ENCODE measurements at regions not wholly inside any gene's neighbourhood (a gene's known extent, or its start where the extent isn't known, plus 50 kb on each side); places are given as distances from the start of the nearest gene placed in this dataset.

DNA sequence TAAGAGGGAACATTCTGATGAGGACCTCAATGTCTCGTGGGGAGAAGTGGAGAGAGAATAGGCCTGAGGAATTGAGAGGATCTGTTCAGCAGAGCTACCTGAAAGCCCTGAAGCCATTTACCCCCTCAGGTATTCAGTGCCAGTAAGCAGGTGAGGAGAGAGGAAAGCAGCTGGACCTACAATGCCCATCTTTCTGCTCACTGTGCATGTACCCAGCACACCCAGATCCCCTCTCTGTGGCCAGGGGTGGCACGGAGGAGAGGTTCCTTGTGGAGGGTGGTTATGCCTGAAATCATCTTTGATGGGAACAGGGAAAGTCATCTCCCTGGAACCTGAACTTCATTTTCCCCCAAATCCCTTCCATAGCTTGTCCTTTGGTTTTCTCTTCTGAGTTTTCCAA, 277.8 kb upstream of the B3GAT1 start:
- DNase-seq (ENCODE audit: low read depth in 2 of 2), result no peak

DNA sequence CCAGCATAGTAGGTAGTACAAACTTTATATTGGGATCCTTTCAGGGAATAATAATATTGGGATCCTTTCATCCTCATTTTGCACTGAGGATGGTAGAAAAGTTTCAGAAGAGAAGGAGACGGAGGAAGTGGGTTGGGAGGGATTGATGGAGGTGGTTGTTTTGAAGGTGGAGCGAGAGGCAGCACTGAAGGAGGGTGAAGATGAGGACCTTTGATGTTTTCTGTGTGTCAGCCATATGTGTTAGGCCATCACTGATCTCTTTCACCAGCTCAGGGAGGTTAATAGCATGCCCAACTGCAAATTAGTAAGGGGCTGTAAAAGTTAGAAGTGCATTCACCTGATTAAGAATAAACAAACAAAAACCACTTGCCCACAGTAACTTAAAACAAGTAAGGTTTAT, 275.5 kb upstream of the B3GAT1 start:
- no peak for DNase-seq (ENCODE audit: low read depth in 2 of 2)

DNA sequence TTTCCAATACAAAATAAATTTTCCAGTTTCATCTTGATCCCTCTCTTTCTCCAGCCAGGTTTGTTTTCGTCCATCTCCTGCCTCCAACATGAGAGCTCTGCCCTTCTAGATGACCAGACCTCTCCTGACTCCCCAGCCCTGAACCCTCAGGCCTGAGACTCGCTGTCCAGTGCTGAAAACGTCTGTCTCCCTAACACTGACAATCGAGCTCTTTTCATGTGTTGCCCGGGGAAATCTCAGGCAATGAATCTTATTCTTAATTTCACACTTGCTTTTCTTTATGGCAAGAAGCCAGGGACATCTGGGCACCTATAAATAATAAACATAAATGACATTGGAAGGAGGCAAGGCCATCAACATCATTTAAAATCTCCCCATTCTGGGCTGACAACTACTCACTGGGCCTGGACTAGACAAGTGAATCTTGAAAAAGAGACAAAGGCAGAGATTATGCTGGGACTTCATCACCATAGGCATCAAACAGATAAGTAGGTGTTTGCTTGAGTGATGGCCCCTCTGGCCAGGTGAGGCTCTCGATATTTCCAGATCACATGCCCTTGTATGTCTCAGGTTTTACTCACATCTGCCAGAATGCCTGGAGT, 274.5 kb upstream of the B3GAT1 start:
- no peak for DNase-seq (ENCODE audit: low read depth in 2 of 2)

DNA sequence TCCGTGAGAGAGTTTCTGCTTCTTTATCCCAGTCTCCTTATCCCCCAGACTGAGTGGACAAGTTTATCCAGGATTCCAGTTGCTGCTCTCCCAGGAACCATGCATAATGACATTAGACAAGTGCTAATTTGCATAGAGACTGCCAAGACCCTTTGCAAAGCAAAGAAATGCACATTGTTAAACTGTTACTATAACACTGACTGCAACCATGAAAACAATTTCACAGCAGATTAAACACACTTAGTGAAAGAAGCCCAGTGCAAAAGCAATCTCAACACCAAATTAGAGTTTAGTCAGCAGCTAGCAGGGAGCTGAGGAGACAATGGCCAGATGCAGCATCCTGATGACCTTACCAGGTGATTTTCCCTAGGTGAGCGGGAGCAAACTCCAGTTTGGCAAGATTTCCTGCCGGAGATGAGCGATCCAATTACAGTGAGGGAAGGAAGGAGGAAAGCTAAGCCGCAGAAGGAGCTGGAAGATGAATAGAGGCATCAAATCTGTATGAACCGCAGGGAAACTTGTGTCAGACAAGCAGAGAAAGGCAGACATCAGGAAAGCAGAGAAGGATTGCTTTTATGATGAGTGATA, 273.8 kb upstream of the B3GAT1 start:
- DNase-seq (ENCODE audit: low read depth in 2 of 2), result no peak

DNA sequence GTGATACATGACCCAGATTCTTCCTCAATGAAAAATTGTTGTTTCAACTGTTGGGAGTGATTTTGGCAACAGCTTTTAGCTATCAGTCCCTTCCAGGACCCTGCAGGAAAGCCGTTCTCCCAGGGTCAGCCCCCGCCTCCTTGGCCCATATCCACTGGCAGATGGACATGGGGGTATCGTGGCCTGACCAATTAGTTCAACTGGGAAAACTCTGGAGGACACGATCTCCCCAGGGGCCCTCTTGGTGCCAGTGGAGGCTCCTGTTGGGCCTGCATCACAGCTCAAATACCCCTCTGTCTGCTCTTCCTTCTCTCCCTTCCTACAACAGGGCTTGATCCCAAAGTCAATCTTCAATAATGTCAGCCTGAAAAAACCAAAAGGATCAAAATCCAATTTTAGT, 272.5 kb upstream of the B3GAT1 start:
- no peak for DNase-seq (ENCODE audit: low read depth in 2 of 2)

DNA sequence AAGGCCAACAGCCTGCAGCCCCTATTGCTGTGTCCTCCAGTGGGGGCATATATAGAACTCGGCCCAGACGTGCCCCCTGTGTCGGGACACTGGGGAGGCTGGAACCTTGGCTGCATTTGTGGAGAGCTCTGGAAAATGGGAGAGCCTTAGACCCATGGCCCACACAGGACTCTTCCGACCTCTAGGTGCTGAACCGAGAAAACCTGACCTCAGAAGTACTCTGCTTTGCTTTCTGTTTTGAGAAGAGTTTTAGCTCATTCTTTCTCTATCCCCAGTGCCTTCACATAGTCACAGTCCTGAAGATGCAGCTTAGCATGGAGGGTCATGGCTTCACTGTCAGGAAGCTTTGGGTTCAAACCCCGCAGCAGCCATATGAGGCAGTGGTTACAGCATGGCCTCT, 271.8 kb upstream of the B3GAT1 start:
- no peak for DNase-seq (ENCODE audit: low read depth in 2 of 2)

DNA sequence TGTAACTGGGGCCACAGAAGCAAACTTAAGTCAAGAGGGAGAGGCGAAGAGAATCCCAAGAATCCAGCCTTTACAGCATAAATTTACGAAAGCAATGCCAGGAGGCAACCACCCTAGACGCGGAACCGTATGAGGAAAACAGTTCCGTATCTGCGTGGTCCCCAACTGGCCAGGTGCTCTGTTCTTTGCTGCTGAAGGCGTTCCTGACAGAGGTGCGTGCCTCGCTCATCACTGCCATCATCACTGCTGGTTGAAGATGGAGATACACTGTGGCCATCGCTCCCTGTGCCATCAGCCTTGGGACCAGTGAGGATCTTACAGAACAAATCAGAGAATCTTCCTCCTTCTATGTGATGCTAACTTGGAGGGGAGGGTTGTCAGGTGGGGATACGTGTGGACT, 270.5 kb upstream of the B3GAT1 start:
- no peak for DNase-seq (ENCODE audit: low read depth in 2 of 2)

DNA sequence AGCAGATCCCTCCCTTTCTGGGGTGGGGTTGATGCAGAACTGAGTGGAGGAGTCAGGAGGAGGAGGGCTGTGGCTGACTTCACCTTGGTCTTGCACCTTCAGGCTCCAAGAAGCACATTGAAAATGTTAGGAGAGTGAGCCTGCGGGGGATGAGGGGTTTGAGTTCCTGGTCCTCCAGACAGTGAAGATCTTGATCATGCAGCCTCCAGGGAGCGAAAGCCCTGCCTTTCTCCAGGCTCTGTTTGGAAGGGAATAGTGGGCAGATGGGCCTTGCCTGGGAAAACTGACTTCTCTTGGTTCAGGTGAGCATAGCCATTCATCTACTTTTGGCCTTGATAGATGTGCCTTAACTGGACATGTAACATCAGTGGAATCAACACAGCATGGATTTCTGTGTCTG, 267.6 kb upstream of the B3GAT1 start:
- no peak for DNase-seq (ENCODE audit: low read depth in 2 of 2)

DNA sequence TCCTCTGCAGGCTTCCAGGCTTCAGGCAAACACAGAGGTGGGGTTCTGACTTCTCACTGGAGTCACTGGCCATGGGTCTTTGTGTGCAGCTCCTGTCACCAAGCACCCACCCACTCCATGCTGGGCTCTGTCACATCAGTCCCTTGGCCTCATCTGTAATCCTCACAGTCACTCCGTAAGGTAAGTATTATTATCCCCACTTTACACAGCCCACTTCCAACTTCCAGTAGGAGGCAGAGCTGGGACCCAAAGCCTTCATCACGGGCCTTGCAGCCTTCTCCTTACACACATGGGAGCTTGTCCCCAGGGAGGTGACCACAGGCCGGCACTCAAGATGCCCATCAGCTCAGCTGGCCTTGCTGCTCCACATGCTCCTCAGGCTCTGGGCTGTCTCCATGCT, 266.7 kb upstream of the B3GAT1 start:
- DNase-seq (ENCODE audit: low read depth in 2 of 2), result no peak

DNA sequence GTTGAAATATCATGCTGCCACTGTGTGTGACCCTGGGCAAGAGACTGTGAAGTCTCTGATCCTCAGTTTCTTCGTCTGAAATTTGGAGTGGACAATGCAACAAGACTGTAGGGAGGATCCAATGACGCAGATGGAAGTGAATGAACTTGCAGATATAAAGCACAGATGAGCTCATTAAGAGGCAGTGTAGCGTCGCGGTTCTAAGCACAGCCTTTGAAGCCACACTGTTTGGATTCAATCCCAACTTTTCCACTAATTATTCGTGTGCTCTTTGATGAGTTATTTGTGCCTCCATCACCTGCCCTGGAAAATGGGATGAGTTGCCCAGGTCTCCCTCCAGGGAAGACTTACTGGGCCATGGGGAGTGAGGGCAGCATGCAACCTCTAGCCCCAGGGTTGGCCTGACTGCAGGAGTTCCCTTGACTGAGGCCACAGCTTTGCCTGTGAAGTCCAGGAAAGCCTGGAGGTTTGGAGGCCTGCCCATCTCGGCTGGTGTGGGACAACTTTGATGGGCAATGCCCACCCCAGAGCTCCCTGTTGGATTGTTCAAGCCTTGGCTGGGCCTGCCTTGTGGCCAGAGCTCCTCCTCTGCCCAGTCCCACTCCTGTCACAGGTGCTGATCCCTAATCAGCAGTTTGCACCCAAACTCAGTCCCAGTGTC, 266.0 kb upstream of the B3GAT1 start:
- no peak for DNase-seq (ENCODE audit: low read depth in 2 of 2)

DNA sequence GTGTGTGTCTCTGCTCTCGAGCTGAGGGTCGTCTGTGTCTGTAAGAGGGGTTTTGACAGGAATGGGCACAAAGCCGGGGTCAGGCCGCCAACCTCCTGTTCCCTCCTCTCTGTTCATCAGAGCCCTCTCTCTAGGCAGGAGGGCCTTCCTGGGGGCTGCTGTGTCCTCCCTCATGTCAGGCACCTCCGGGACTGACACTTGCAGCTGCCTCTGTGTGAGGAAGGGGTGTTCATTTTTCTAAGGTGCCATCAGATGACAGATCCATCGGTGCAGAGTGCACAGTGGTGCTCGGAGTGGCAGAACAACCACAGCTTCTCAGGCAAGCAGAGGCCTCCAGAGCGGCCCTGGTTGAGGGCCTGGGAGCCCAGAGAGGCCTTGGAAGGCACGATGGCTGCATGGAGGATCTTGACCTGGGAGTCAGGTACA, 265.4 kb upstream of the B3GAT1 start:
- DNase-seq (ENCODE audit: low read depth in 2 of 2), result no peak

DNA sequence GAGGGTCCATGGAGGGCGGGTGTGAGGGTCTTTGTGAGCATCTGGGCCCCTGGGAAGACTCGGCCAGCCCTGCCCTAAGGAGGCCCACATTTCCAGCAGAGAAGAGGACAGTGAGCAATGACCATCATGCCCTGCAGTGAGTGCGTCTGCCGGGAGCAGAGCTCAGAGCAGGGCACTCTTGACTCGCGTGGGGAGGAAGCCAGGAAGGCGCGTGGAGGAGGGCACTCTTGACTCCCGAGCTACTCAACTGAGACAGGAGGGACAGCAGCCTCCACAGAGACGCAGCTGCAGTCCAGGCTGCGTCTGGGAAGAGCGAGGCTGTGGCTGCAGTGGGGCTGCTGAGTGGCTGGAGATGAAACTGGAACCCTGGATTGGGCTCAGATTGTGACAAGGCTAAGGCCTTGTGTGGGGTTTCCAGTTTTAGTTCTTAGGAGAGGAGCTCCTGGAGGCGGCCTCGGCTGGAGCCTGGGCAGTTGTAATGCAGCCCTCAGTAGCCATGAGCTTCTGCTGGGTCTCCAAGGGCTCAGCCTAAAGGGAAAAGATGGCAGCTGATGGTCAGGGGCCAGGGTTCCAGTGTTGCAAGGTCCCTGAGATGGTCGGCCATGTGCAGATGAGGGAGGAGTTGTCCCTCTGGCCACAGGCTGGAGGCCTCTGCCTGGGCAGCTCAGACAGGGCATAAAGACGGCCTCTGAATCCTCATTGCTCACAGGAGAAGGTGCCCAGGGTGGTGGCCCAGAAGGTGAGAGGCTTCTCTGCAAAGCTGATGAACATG, 264.7 kb upstream of the B3GAT1 start:
- DNase-seq (ENCODE audit: low read depth in 2 of 2), result no peak

DNA sequence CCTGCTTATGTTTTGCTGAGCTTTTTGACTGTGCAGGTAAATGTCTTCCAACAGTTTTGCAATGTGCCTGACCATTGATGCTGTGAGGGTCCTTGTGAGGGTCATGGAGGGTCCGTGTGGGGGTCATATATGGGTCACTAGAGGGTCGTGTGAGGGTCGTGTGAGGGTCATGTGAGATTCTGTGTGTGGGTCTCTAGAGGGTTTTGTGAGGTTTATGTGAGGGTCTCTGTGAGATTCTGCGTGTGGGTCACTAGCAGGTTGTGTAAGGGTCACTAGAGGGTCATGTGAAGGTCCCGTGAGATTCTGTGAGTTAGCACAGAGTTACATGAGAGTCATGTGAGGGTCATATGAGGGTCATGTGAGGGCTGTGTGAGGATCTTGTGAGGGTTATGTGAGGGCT, 263.9 kb upstream of the B3GAT1 start:
- DNase-seq (ENCODE audit: low read depth in 2 of 2), result no peak

DNA sequence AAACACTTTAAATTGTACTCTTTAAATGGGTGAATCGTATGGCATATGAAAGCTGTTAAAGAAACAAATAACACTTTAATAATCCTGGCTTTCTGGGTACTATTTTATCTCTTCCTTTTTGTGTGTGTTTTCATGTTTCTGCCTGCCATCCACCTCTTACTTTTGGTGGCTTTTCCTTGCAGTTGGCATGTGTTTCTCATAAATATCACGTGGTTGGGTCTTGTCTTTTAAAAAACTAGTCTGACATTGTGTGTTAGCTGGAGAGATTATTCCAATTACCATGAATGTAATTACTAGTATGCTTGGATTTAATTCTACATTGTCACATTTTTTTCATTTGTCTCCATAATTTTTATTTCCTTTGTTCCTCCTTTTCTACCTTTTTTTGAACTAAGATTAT, 262.9 kb upstream of the B3GAT1 start:
- no peak for DNase-seq (ENCODE audit: low read depth in 2 of 2)

DNA sequence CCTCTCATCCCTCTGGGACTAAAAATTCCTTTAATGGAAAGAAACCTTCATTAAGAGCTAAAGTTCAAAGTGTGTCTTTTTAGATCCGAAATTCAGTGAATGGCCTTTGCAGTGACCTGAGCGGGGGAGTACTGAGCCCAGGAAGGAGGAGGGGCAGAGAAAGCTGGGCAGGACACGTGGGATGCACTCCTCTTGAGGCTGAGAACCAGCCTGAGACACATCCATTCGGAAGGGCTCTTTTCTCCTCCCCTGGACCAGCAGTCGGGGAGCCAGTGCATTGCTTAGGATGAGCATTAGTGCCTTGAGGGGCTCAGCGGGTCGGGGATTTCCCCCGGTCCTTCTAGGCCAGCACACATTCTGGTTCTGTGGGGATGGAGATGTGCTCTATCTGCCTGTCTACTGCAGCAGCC, 258.9 kb upstream of the B3GAT1 start:
- no peak for DNase-seq (ENCODE audit: low read depth in 2 of 2)

DNA sequence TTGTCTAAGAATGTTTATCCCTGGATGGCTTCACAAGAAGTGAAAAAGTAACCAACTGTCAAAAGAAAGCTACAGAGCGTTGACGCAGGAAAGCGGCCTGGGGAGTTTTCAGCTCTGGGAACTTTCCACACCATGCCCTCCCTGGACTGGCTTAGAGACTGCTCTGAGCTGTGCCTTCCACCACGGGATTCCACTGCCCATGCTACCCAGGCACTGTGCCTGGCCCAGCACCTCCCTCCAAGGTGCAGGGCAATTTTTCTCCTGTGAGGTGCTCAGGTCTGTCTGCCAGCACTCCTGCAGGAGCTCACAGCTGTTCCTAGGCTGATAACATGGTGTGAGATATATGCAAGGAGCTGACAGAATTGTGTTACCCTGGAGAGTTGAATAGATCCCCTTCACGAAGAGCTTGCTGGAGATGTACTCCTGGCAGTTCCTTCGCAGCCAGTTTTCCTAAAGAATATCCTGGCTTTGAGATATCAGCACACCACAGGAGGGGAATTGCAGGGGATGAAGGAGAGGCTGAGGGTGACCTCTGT, 258.3 kb upstream of the B3GAT1 start:
- no peak for DNase-seq (ENCODE audit: low read depth in 2 of 2)

DNA sequence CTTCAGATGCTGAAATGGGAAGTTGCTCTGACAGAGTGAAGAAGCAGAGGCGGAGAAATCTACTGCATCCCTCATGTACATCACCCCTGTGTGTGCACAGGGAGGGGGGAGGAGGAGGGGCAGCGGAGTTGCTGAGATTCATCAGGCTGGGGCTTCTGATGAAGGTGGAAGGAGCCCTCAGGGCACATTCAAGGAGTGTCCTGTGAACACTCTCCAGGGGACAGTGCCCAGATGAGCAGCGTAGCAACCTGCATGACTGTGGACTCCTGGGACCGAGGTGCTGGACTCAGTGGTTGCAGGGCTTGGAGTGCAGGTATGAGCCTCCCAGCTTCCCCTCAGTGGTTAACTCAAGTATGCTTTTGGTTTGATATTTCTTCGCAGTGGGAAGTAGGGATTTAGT, 257.8 kb upstream of the B3GAT1 start:
- no peak for DNase-seq (ENCODE audit: low read depth in 2 of 2)

DNA sequence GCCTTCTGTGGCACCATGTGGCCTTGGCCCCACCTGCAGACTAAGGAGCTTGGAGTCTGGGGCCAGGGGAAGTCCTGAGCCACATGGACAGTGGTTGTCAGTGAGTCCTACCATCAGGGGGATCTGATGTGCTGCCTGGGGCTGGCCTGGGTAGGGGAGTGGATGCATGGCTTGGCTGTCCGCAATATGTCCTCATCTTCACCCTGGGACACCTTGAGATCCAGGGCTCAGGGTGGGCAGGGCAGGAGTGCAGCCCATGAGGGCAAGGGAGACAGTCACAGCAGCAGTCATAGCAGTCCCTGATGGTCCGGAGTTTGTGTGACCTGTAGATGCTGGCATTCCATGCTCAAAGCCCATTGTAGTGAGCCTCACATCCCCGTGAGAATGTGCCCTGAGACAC, 256.8 kb upstream of the B3GAT1 start:
- no peak for DNase-seq (ENCODE audit: low read depth in 2 of 2)

DNA sequence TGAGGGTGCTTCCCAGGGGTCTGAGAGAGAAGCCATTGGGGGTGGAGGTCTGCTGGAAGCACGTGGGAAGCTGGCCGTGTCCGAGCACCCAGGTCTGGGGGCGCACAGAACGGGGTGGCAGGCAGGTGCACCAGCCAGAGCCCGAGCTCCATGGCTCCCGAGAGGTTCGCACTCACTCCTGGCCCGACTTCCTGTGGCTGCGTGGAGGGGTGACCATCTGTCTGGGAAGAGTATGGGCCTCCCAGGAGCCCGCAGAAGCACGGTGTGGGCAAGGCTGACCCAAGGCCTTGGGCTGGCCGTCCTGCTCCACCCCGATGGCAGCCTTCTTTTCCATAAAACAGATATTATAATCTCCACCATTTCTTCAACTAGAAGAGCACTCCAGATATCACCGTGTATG, 256.0 kb upstream of the B3GAT1 start:
- no peak for DNase-seq (ENCODE audit: low read depth in 2 of 2)

DNA sequence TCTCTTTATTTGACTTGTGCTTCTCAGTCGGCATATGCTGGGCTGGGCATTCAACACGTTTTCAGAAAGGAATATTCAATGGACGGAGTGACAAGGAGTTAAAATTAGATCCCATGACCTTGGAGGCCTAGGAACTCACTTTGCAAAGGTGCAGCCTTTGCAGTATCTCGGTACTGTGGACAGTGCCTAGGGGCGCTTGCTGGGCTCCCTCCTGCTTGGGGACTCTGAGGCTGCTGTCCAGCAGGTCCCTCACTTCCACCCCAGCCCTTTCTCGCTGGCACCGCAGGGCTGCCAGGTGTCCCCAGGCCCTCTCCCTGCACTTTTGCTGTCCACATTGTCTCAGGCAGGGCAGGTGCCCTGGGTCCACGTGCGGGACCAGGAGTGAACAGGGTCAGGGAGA, 255.5 kb upstream of the B3GAT1 start:
- DNase-seq (ENCODE audit: low read depth in 2 of 2), result no peak

DNA sequence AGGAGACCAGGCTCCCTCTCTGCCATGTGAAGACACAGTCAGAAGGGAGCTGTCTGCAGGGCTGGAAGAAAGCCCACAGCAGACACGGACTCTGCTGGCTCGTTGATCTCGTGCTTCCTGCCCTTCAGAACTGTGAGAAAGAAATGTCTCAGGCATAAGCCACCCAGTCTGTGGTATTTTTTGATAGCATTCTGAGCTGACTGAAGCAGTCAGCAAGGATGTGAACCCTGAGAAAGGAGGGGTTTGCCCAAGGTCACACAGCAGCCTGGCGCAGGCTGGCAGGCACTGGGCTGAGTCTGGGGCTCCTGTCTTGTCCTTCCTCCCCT, 255.1 kb upstream of the B3GAT1 start:
- no peak for DNase-seq (ENCODE audit: low read depth in 2 of 2)

DNA sequence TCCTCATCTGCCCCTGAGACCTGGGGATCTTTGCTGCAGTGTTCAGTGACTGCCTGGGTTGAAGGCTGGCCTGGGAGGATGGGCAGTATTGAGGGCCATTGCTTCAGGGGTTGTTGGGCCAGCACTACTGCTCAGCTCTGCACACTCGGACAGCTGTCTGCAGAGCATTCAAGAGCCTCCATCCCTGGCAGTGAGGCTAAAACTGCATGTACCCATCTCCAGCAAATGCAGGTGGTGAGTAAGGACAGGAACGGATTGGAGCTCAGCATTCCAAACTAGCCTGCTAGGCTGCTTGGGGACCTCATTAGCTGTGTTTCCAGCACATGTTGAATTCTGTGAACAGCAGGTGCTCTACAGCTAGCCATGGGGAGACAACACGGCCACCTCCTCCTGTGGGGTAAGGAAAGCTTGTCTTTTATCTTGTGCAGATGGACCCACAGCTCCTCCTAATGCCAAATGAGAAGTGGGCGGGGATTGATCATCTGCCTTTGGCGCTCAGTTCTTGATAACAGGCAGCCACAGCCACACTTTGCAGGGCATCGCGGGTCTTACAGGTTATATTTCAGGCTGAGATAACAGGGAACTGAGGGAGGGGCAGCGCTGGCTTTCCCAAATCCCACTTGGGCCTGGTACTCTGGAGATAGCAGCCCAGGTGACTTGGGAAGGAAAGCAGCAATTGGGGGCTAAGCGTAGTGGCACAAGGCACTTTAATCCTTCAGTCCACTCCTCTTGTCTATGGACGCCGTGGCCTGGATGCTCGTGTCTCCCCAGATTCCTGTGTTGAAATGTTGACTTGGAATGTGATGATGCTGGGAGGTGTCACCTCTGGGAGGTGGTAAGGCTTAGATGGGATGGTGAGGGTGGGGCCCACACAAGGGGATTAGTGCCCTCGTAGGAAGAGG, 254.5 kb upstream of the B3GAT1 start:
- no peak for DNase-seq (ENCODE audit: low read depth in 2 of 2)
